Activated naive CD4-positive, alpha-beta T cell (primary cell): ENCODE measurements at regions not wholly inside any gene's neighbourhood (a gene's known extent, or its start where the extent isn't known, plus 50 kb on each side); places are given as distances from the start of the nearest gene placed in this dataset.
"Not testable (repeated sequence)": the region's sequence is repeated elsewhere in the genome, so short reads cannot be mapped to it uniquely, and the experiment has no call there.

Experiments used
- DNase-seq, 4 experiments: peaks; one replicate each; lab custom pipeline; 2025; lab: John Stamatoyannopoulos, UW

DNA sequence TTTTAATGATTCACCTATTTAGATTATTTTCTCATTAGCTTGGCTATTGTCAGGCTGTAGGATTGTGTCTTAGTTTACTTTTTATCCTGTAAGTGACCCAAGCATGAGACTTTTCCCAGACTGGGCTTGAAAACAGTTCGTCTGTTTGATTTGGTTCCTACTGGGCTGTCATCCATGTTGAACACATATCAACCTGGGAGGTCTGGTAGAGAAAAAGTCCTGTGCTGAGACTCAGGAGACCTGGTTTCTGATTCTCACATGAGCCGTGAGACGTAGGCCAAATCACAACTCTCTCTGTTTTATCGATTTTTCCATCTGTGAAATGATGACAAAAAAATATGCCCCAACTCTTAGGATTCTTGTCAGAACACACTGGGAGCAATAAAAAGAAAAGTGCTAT lies 98.8 kb upstream of the GALNT15 start:
- DNase-seq, result no peak

DNA sequence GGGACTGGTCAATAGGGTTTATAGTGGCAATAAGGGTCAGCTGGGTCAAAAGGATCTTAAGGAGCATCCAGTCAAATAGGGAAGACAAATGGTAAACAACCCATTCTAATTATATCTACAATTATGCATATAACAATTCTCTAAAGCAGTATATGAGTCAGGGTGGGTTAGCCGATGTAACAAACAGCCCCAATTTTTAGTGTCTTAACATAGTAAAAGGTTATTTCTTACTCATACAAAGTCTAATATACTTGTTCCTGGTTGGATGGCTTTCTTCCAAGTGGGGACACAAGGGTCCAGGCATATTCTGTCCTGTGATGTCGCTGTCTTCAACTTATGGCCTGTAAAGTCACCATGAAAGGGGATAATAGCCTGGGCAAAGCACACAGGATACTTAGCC lies 97.9 kb upstream of the GALNT15 start:
- DNase-seq, result no peak

DNA sequence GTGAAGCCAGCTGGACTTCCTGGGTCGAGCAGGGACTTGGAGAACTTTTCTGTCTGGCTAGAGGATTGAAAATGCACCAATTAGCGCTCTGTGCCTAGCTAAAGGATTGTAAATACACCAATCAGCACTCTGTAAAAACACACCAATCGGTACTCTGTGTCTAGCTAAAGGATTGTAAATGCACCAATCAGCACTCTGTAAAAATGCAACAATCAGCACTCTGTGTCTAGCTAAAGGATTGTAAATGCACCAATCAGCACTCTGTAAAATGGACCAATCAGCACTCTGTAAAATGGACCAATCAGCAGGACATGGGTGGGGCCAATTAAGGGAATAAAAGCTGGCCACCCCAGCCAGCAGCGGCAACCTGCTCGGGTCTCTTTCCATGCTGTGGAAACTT lies 97.3 kb upstream of the GALNT15 start:
- not testable (repeated sequence) for DNase-seq

DNA sequence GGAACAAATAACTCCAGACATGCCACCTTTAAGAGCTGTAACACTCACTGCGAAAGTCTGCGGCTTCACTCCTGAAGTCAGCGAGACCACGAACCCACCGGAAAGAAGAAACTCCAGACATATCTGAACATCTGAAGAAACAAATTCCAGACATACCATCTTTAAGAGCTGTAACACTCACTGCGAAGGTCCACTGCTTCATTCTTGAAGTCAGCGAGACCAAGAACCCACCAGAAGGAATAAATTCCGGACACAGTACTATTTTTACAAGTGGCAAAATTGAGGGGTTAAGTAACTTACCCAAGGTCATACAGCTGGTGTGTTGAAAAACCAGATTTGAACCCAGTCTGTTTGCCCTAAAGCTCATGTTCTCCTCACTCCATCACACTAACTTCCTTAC lies 96.8 kb upstream of the GALNT15 start:
- DNase-seq, result not testable (repeated sequence)

DNA sequence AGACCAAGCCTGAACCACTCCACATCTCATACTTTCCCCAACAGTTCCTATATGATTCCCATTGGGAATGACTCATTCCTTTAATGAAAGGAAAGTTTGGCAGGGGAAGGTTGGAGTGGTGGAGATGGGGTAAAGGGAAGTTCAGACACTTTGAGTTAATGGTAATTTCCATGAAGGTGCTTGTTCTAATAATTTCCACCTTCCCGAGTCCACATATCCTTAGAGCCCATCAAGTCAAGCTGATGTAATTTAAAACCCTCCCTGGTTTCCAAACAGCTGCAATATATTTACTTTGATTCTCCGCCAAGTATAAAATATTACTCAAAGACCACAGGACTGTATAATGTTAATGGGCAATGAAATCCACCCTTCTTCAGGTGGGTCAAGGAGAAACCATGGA lies 95.0 kb upstream of the GALNT15 start:
- DNase-seq, result no peak

DNA sequence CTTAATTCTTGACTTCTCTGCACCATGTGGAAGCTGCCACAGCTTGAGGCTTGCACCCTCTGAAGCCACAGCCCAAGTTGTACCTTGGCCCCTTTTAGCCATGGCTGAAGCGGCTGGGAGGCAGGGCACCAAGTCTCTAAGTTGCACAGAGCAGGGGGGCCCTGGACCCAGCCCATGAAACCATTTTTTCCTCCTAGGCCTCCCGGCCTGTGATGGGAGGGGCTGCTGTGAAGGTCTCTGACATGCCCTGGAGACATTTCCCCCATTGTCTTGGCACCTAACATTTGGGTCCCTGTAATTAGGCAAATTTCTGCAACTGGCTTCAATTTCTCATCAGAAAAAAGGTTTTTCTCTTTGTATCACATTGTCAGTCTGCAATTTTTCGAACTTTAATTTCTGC lies 92.8 kb upstream of the GALNT15 start:
- DNase-seq, result no peak

DNA sequence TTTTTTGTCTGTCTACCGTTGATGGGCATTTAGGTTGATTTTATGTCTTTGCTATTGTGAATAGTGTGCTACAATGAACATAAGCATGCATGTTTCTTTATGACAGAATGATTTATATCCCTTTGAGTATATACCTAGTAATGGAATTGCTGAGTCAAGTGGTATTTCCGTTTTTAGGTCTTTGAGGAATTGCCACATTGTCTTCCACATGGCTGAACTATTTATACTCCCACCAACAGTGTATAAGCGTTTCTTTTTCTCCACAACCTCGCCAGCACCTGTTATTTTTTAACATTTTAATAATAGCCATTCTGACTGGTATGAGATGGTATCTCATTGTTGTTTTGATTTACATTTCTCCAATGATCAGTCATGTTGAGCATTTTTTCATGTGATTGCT lies 89.6 kb upstream of the GALNT15 start:
- no peak for DNase-seq

DNA sequence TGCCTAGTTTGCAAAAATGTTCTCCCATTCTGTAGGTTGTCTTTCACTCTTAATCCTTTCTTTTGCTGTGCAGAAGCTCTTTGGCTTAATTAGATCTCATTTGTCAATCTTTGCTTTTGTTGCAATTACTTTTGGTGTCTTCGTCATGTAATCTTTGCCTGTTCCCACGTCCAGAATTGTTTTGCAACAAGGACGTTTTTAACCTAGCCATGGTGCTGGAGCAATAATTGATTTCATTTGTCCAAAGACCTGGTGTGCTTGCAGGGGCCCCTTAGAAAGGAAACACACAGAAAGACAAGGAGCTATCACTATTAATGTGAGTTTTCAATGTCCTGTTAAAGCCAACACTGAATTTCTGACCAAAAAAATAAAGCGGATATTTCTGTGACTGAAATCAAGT lies 89.1 kb upstream of the GALNT15 start:
- DNase-seq, result no peak

DNA sequence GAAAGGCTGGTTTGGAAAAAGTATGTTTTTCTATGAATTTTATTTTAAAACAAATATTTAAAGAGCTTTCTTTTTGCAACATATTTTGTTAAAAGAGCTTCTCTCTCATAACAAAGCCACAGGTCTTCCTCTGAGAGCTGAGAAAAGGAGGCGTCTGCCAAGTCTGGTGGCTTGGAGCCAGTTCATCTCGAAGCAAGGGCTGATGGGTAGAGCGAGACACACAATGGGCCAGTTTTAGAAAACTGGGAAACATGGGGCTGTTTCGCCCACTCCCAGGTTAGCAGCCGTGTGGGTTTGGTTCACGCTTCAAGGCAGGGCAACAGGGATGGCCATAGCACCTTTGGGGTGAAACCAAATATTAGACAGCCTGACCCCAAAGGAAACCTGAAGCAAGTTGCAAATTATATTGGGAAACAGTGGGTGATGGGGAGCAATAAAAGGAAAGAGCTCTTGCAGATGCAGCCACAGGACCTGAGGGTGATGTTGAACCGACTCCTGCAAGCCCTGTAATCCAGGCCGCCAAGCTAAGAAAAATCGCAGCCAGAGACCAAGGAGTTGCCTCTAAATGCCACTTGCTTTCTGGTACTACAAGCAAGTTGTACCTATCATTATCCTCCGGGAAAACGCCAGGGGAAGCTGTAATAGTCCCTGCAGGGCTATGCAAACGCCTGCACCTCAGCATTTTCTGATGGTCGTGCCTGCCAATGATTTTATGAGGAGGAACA lies 88.4 kb upstream of the GALNT15 start:
- no peak for DNase-seq

DNA sequence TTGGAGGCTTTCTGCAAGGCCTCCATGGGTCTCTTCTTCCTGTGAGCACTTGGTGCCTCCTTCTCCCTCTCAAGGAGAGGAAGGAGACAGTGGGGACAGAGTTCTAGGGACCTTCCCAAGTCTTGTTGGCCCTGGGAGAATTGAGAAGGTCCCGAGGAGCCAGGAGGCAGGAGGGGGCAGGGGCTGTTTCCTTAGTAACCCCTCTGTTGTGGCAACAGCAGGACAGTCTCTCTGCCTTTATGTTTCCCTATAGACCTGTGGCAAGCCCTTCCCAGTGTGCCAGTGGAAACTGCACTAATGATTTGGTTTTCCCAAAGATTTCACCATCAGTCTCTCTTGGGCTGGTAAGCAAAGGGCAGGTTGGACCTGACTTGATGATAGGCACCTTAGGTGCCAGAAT lies 87.8 kb upstream of the GALNT15 start:
- DNase-seq, result no peak

DNA sequence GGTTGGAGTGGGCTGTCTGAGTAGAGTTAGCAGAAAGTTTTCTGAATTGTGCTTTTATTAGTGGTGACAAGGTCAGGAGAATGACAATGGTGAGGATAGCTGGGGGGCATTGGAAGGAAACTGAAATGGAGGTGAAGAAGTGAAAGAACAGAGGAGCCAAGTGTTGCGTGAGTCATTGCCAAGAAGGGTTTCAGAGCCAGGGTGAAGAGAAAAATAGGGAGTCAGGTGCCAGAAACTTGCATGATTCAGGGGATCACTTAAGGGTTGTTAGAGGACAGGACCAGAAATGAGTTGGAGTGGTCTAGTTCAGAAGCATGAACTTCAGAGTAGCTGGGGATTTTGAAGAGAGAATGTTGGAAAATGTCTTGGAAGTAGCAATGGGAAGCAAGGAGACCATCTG lies 86.0 kb upstream of the GALNT15 start:
- DNase-seq, result no peak

DNA sequence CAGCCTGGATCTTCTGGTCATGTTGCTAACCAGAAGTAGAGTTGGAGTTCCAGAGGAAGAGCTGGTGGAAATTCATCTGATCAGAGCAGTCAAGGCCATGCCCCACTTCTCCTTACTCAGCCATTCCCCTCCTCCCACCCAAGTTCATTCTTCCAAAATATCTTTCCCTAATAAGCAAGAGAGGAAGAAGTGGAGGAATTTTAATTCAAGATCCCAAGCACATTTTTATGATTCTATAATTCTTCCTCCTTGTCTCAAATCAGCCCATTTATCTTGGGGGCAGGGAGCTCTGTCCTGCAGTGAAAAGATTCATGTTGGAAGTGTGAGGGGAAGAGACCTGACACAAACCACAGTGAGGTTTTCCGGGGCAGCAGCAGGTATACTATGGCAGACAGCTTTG lies 85.0 kb upstream of the GALNT15 start:
- no peak for DNase-seq

DNA sequence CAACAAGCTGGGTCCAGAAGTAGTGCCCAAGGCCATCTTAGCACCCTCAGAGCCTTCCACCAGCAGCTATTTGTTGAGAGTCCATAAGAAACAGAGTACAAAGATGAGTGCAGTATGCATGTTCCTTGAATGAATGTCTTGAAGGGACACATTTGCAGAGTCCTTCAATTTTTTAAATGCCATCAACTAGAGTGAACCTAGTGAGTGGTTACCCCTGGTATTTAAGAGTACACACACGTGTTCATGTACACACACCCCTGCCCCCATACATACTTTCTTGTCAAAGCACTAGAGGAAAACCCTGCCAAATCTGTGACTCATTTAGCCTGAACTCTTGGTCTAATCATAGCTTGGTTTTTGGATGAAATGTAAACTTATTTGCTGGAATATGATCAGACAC lies 84.5 kb upstream of the GALNT15 start:
- no peak for DNase-seq

DNA sequence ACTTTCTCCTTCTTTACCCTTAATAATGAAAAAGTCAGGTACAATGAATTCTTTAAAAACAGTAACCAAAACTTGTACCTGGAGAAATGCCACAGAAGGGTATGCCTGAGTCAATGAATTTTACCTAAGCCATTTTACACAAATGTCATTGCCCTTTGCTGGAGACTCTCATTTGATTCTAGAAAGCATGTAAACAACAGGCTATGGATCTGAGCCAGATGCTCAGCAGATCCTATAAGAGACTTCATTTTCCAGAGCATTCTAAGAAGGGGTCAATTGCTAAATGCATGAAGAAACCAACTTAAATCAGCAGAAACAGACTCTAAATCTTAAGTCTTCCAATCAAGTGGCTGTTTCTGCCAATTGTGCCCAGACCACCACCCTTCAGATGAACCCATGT lies 83.8 kb upstream of the GALNT15 start:
- DNase-seq, result no peak

DNA sequence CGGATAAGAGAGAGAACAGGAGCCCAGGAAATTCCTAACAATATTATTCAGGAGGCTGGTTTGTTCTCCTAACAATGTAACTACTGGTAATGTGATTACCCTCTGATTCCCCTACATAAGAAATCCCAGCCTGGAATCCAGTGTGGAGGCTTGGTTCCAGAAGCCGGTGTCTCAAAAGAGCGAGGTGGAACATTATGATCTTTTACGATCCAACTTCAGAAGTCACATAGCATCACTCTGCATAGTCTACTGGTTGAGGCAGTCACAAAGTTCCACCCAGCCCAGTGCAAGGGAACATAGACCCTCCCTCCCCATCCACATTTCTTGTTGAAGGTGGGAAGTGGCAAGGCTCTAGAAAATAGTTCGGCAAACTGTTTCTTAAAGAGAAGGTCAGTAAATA lies 81.6 kb upstream of the GALNT15 start:
- DNase-seq, result no peak

DNA sequence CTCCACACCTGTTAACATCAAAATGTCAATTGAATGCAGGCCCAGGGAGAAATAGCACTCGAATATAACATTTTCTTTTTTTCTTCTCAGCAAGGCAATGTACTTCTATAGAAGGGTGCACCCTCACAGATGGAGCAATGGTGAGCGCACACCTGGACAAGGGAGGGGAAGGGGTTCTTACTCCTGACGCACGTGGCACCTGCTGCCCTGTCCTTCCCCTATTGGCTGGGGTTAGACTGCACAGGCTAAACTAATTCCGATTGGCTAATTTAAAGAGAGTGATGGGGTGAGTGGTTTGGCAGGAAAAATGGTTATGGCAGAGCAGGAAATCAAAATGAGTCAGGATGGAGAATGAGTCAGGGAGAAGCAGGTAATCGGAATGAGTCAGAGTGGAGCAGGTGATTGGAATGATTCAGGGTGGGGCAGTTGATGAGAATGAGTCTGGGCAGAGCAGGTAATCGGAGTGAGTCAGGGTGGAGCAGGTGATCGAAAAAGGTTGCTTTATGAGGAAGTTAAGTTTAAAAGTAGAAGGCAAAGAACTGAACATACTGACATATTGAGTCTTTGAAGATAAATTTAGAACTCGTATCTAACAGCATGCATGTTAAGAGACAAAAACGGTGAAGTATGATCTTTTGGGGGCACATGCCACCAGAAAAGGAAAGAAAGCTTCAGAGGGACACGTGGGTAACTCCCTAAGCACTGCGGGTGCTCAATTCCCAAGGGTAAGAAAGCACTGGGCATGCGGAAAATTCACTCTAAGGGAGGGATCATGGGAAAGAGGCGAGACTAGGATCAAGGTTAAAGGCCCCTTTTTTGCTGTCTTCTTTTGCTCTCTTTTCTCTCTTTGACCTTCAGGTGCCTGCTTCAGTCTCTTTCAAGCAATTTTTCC lies 72.9 kb upstream of the GALNT15 start:
- no peak for DNase-seq

DNA sequence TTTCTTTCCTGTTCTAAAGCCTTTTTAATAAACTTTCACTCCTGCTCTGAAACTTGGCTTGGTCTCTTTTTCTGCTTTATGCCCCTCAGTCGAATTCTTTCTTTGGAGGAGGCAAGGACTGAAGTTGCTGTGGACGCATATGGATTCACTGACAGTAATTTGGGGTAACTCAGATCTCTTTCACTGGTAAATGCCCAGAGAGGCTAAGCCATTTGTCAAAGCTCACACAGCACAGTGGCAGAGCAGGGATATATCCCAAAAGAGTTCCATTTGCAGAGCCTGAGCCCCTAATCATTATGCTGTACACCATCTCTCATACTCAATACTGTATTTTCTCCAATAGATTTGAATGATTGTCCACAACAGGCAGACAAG lies 72.3 kb upstream of the GALNT15 start:
- DNase-seq, result no peak

DNA sequence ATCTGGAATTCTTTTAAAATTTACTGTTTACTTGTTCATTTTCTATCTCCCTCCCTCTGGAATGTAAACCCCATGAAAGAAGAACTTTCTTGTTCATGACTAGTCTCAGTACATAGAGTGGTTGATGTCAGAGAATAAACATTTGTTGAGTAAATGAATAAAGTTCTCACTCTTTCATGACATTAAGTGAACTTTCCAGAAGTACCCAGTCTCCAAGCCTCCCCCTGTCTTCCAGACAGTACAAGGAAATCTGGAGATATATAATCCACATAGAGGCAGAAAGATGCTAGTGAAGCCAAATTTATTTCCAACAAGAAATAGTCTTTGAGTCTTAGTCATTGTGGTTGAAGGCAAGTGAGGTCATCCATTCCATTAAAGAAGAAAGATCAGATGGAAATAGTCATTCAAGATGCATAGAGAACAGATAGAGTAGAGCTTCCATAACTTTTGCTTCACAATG lies 71.5 kb upstream of the GALNT15 start:
- DNase-seq, result no peak

DNA sequence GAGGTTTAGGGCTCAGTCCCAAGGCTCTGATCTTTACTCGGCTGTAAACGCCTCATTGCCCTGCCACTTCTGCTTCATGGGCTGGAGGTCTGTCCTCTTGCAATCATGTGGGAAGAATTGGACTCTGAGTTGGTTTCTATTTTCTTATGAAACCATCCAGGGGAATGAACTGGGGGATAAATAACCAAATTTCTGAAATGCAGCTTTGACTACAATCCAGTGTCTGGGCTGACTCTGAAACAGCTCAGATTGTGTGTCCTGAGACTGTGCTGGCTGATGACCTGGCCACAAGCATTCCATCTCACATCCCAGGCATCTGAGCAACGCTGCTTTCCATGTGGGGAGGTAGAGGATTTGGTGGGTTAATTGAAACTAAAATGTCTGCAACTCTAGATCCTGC lies 71.0 kb upstream of the GALNT15 start:
- DNase-seq, result no peak

DNA sequence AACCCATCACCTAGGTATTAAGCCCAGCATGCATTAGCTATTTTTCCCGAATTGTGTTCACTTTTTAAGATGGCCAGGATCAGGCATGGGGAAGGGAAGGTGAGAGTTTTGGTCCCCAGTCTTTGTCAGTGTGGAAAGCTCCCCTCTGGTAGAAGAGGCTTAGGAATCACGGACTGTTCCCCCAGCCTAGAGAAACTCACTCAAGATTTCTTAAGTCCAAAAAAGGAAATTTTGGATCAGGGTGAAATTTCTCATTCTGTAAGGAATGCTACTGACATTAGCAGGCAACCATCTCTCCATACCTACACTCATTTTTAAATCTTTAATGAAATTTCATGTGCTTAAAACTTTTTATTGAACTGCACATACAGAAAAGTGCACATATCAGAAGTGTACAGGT lies 70.3 kb upstream of the GALNT15 start:
- no peak for DNase-seq

DNA sequence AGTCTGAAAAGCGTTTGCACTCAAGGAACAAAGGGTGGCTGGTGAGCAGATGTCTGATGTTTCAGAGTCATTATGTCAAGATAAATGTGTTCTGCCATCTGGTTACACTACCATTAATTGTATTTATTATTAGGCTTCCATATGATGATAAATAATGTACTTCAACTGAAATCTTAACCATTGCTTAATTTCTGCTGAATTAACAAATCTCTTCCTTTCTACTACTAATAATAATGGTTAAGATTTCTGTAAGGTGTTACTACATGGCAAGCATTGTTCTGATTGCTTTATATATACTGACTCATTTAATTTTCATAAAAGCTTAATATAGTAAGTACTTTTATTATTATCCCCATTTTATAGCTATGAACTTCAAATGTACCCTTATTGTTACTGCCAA lies 68.4 kb upstream of the GALNT15 start:
- no peak for DNase-seq

DNA sequence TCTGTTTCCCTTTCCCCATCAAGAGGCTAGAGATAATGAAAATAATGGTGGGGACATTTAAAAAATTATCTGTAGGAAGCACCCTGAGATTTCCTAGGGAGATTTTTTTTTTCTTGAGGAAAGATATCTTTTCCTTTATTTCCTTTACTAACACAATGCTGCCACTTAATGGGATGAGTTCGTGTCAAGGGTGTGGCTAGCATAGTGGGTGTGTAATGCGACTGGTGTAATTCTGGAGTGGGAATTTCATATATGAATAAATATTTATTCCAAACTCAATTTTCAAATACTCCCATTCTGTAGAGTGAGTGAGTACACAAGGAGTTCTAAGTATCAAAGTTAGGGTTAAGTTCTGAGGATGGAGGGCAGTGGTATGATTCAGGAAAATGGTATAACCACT lies 66.1 kb upstream of the GALNT15 start:
- no peak for DNase-seq

DNA sequence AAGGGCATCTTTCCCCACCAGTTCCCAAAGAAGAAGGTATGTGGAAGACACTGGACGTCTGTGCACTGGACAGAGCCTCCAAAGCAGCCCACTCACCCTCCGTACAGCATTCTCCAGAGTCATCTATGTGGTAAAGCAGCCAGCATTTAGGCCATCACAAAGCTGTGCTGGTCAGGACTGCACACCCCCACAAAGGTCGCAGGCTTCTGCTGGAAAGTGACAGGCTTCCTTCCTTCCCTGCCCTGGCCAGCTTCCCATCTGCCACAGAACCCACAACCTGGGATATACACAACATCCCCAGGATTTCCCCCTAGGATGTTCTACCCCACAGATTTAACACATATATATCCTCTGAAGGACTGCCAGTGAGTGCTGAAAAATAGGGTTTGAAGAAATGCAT lies 64.6 kb upstream of the GALNT15 start:
- no peak for DNase-seq
